GM12878 (cell line): ENCODE measurements at regions not wholly inside any gene's neighbourhood (a gene's known extent, or its start where the extent isn't known, plus 50 kb on each side); places are given as distances from the start of the nearest gene placed in this dataset.

ENCODE experiments used
- ATAC-seq: fragments of 200-7000 bp; cut with Tn5 transposase; 3 replicates; pipeline ENCODE4 v1.9.1; 2020; ENCODE audit warnings: mild to moderate bottlenecking, moderate library complexity
- BruUV-seq: library from RNA; stranded (reverse); fragments of 400-500 nt; replicated peaks from 2 replicates; lab custom pipeline; 2021; lab: Mats Ljungman, UMichigan
- CTCF ChIA-PET: fragments of 300-600 bp; sonication (Branson Sonifier 250); formaldehyde crosslinking; extraction: SDS; loops from one replicate; lab custom pipeline; 2021; ENCODE audit warnings: inconsistent platforms; lab: Yijun Ruan, JAX
- POLR2A ChIA-PET: fragments of 350-600 bp; formaldehyde crosslinking; extraction: SDS; loops from one replicate; lab custom pipeline; 2021; ENCODE audit warnings: inconsistent platforms; lab: Charles Lee
- RAD21 ChIA-PET: fragments of 300-600 bp; sonication (Branson Sonifier 250); formaldehyde crosslinking; loops from one replicate; lab custom pipeline; 2023; ENCODE audit warnings: antibody characterized with exemption; ENCODE audit not compliant: unreplicated experiment; lab: Charles Lee
- SMC1A ChIA-PET: fragments of 300-600 bp; sonication (Branson Sonifier 250); formaldehyde crosslinking; loops from one replicate; lab custom pipeline; 2023; ENCODE audit not compliant: unreplicated experiment, uncharacterized antibody; lab: Charles Lee
- DNase-seq: peaks from one replicate; pipeline ENCODE4 v3.0.0-alpha.2; 2011; ENCODE audit warnings: low read depth, low spot score
- FAIRE-seq: peaks from 3 replicates; lab custom pipeline; 2011; peaks lifted over from hg19 to GRCh38; lab: Jason Lieb, UNC
- H2AFZ ChIP-seq: 2 replicates; pipeline ENCODE4 v1.6.0; 2011; ENCODE audit warnings: low read depth, low read length, control low read depth; ENCODE audit not compliant: control insufficient read depth
- H3K27ac ChIP-seq: 2 replicates; pipeline ENCODE4 v1.5.1; 2011; ENCODE audit warnings: control low read depth; ENCODE audit not compliant: control insufficient read depth, insufficient read depth
- H3K27me3 ChIP-seq, 2 experiments: replicated peaks in 1 of 2; 2 replicates each; pipeline versions ENCODE4 v1.6.0 to v1.6.1; 2011; ENCODE audit warnings: low read length in 1 of 2; ENCODE audit not compliant: control insufficient read depth in 2 of 2, insufficient read depth in 2 of 2
- H3K36me3 ChIP-seq, 2 experiments: 2 replicates each; pipeline ENCODE4 v1.5.1; 2011; ENCODE audit warnings: low read length in 1 of 2; ENCODE audit not compliant: control insufficient read depth in 2 of 2, insufficient read depth in 2 of 2
- H3K4me1 ChIP-seq: 2 replicates; pipeline ENCODE4 v1.6.1; 2011; ENCODE audit warnings: mild to moderate bottlenecking, low read length, moderate library complexity, mixed read lengths; ENCODE audit not compliant: control insufficient read depth, insufficient read depth
- H3K4me2 ChIP-seq: 2 replicates; pipeline ENCODE4 v1.6.0; 2011; ENCODE audit warnings: control low read depth; ENCODE audit not compliant: control insufficient read depth, insufficient read depth
- H3K4me3 ChIP-seq: fragments of 200-600 bp; sonication (generic); 2 replicates; pipeline ENCODE4 v1.5.1; 2016
- H3K79me2 ChIP-seq: 2 replicates; pipeline ENCODE4 v1.6.0; 2011; ENCODE audit warnings: low read length; ENCODE audit not compliant: control insufficient read depth, insufficient read depth
- H3K9ac ChIP-seq: 2 replicates; pipeline ENCODE4 v1.8.0; 2011; ENCODE audit warnings: low read length, control low read depth, mixed read lengths; ENCODE audit not compliant: control insufficient read depth, insufficient read depth
- H3K9me3 ChIP-seq: replicated peaks from 3 replicates; pipeline ENCODE4 v1.5.1; 2011; ENCODE audit warnings: mild to moderate bottlenecking, low read length; ENCODE audit not compliant: control insufficient read depth, insufficient read depth
- H4K20me1 ChIP-seq: 2 replicates; pipeline ENCODE4 v1.6.0; 2011; ENCODE audit not compliant: control insufficient read depth, insufficient read depth
- BCL11A ChIP-seq: IDR thresholded peaks from 2 replicates; pipeline ENCODE4 v1.6.1; 2011; ENCODE audit warnings: low read depth, low read length
- CEBPB ChIP-seq, 2 experiments: fragments of 150-350 bp in 1 of 2; IDR thresholded peaks; 2 replicates each; pipeline ENCODE4 v1.6.1; 2012 to 2014; ENCODE audit warnings: low read depth in 2 of 2, low read length in 2 of 2, borderline replicate concordance in 1 of 2, inconsistent platforms in 1 of 2
- CHD2 ChIP-seq: IDR thresholded peaks from 2 replicates; pipeline ENCODE4 v1.6.1; 2011; ENCODE audit warnings: low read depth, low read length, improper control_type of control experiment, borderline replicate concordance
- FOS ChIP-seq: IDR thresholded peaks from 3 replicates; pipeline ENCODE4 v1.6.1; 2011; ENCODE audit warnings: borderline replicate concordance; ENCODE audit not compliant: insufficient read length; ENCODE audit errors: extremely low read depth
- HDGF ChIP-seq: fragments of 450-650 bp; IDR thresholded peaks from 2 replicates; pipeline ENCODE4 v1.6.1; 2016; ENCODE audit warnings: antibody characterized with exemption
- LARP7 ChIP-seq: fragments of 450-650 bp; IDR thresholded peaks from 2 replicates; pipeline ENCODE4 v1.6.1; 2017; ENCODE audit warnings: mild to moderate bottlenecking
- MTA2 ChIP-seq: fragments of 450-650 bp; IDR thresholded peaks from 2 replicates; pipeline ENCODE4 v1.6.1; 2016; ENCODE audit warnings: low read depth, mild to moderate bottlenecking, moderate library complexity
- MYB ChIP-seq: fragments of 150-350 bp; IDR thresholded peaks from 2 replicates; pipeline ENCODE4 v1.6.1; 2014; ENCODE audit warnings: mild to moderate bottlenecking, low read depth, low read length, borderline replicate concordance
- NBN ChIP-seq: fragments of 450-650 bp; IDR thresholded peaks from 2 replicates; pipeline ENCODE4 v1.6.1; 2016
- PAX8 ChIP-seq: fragments of 450-650 bp; IDR thresholded peaks from 2 replicates; pipeline ENCODE4 v1.6.1; 2017; ENCODE audit warnings: mild to moderate bottlenecking, moderate library complexity
- POLR2A ChIP-seq: IDR thresholded peaks from 2 replicates; pipeline ENCODE4 v1.6.1; 2011; ENCODE audit warnings: low read depth, mild to moderate bottlenecking, low read length
- TBL1XR1 ChIP-seq: IDR thresholded peaks from 2 replicates; pipeline ENCODE4 v1.6.1; 2012; ENCODE audit warnings: low read depth, low read length, improper control_type of control experiment
- YBX1 ChIP-seq: fragments of 450-650 bp; IDR thresholded peaks from 2 replicates; pipeline ENCODE4 v1.6.1; 2016; ENCODE audit warnings: antibody characterized with exemption
- ZNF24 ChIP-seq: fragments of 450-650 bp; IDR thresholded peaks from 2 replicates; pipeline ENCODE4 v1.6.1; 2017; ENCODE audit warnings: antibody characterized with exemption, mild to moderate bottlenecking
- WGBS: methylation state at CpG from one replicate; pipeline ENCODE4 v1.1.6; 2016; ENCODE audit warnings: low lambda C conversion rate; ENCODE audit not compliant: insufficient replicate concordance, insufficient coverage; ENCODE audit errors: missing lambda C conversion rate; 5-methylcytosine and 5-hydroxymethylcytosine counted together
- in situ Hi-C: fragments of 300-500 bp; cut with MboI; formaldehyde crosslinking; loops from 9 replicates; pipeline ENCODE4 v1.14.3; 2018; ENCODE audit warnings: mixed read lengths
- intact Hi-C: fragments of 100-400 bp; cut with micrococcal nuclease; formaldehyde crosslinking; loops from one replicate; pipeline ENCODE4 v1.14.2; 2022; ENCODE audit not compliant: unreplicated experiment
- TF ChIP-seq, protein P1 (sequence below): fragments of 450-650 bp; formaldehyde crosslinking; IDR thresholded peaks from 2 replicates; pipeline ENCODE4 v1.5.0; 2022; ENCODE audit warnings: mild to moderate bottlenecking, missing genetic modification characterization
- TF ChIP-seq, protein P2 (sequence below): IDR thresholded peaks from 2 replicates; pipeline ENCODE4 v1.6.1; 2011; ENCODE audit warnings: mild to moderate bottlenecking, low read depth, low read length, moderate library complexity; ENCODE audit not compliant: insufficient replicate concordance
- TF ChIP-seq, protein P3 (sequence below): fragments of 150-350 bp; IDR thresholded peaks from 2 replicates; pipeline ENCODE4 v1.6.1; 2014; ENCODE audit warnings: mild to moderate bottlenecking, low read depth, low read length

DNA sequence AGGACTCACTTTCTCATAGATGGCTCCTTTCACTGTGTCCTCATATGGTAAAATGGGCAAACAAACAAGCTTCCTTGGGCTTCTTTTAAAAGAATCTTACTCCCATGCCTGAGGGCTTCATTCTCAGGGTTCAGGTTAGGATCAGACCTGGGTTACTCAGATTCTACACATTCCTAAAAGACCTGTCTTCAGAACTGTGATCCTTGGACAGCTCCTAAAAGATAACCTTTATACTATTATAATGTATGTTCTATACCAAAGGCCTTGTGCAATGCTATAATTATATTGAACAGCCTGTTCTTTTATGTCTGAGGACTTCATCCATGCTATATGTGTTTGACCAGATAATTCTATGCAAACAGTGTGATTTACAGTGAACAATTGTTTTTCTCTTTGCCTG lies 264.4 kb upstream of the CDH10 start (continued):
- TF ChIP-seq, protein P1, sequence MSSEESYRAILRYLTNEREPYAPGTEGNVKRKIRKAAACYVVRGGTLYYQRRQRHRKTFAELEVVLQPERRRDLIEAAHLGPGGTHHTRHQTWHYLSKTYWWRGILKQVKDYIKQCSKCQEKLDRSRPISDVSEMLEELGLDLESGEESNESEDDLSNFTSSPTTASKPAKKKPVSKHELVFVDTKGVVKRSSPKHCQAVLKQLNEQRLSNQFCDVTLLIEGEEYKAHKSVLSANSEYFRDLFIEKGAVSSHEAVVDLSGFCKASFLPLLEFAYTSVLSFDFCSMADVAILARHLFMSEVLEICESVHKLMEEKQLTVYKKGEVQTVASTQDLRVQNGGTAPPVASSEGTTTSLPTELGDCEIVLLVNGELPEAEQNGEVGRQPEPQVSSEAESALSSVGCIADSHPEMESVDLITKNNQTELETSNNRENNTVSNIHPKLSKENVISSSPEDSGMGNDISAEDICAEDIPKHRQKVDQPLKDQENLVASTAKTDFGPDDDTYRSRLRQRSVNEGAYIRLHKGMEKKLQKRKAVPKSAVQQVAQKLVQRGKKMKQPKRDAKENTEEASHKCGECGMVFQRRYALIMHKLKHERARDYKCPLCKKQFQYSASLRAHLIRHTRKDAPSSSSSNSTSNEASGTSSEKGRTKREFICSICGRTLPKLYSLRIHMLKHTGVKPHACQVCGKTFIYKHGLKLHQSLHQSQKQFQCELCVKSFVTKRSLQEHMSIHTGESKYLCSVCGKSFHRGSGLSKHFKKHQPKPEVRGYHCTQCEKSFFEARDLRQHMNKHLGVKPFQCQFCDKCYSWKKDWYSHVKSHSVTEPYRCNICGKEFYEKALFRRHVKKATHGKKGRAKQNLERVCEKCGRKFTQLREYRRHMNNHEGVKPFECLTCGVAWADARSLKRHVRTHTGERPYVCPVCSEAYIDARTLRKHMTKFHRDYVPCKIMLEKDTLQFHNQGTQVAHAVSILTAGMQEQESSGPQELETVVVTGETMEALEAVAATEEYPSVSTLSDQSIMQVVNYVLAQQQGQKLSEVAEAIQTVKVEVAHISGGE (CRISPR knock-in tag): no peak
- TF ChIP-seq MYB: no peak
- TF ChIP-seq, all 136 proteins: peak for 0

DNA sequence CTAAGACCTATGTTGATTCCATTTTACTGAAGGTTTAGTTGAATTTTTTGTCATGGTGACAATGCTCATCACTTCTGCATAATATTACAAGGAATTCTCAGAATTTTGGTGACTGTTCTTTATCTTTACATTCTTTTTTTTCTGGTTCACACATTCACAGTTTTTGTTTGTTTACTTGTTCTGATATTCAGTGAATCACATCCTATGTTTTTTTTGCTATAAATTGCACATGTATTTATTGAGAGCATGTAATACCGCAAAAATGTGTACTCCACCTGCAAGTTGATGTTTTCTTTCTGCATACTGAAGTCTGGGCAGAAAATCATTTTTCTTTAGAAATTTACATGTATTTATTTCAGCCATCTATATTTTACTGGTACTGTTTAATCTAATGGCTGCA lies 261.9 kb upstream of the CDH10 start:
- no peak overlapping the region for H2AFZ ChIP-seq
- no peaks in the 10 kb centered on the region for H3K36me3 ChIP-seq
- H3K27ac ChIP-seq: no peak overlapping the region
- no peaks in the 10 kb centered on the region for H3K9me3 ChIP-seq
- DNase-seq (no peak), FAIRE-seq (no peak), ATAC-seq (no peak)
- H4K20me1 ChIP-seq: no peaks in the 10 kb centered on the region
- H3K27me3 ChIP-seq: no peaks in the 10 kb centered on the region
- ChIA-PET SMC1A (no interaction called here), POLR2A (no interaction called here), CTCF (no interaction called here), RAD21 (no interaction called here)
- H3K4me3 ChIP-seq: no peak overlapping the region
- 85% methylated on average over 1 of the region's 1 CpG for WGBS
- intact Hi-C loops (no loop called here), in situ Hi-C loops (no loop called here)
- no peaks in the 10 kb centered on the region for H3K79me2 ChIP-seq
- no peak overlapping the region for H3K9ac ChIP-seq
- H3K4me2 ChIP-seq: no peak overlapping the region
- H3K4me1 ChIP-seq: no peaks in the 10 kb centered on the region
- no TSS peak for BruUV-seq
- no peak for TF ChIP-seq POLR2A
- no peak for TF ChIP-seq FOS
- TF ChIP-seq CHD2: no peak
- TF ChIP-seq YBX1: no peak
- TF ChIP-seq, protein P2, sequence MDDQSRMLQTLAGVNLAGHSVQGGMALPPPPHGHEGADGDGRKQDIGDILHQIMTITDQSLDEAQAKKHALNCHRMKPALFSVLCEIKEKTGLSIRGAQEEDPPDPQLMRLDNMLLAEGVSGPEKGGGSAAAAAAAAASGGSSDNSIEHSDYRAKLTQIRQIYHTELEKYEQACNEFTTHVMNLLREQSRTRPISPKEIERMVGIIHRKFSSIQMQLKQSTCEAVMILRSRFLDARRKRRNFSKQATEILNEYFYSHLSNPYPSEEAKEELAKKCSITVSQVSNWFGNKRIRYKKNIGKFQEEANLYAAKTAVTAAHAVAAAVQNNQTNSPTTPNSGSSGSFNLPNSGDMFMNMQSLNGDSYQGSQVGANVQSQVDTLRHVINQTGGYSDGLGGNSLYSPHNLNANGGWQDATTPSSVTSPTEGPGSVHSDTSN: no peak
- TF ChIP-seq TBL1XR1: no peak
- TF ChIP-seq NBN: no peak
- no peak for TF ChIP-seq HDGF
- TF ChIP-seq PAX8: no peak
- no peak for TF ChIP-seq ZNF24
- TF ChIP-seq MTA2: no peak
- no peak for TF ChIP-seq BCL11A
- TF ChIP-seq LARP7: no peak
- TF ChIP-seq, protein P3, sequence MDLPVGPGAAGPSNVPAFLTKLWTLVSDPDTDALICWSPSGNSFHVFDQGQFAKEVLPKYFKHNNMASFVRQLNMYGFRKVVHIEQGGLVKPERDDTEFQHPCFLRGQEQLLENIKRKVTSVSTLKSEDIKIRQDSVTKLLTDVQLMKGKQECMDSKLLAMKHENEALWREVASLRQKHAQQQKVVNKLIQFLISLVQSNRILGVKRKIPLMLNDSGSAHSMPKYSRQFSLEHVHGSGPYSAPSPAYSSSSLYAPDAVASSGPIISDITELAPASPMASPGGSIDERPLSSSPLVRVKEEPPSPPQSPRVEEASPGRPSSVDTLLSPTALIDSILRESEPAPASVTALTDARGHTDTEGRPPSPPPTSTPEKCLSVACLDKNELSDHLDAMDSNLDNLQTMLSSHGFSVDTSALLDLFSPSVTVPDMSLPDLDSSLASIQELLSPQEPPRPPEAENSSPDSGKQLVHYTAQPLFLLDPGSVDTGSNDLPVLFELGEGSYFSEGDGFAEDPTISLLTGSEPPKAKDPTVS: no peak
- TF ChIP-seq CEBPB (IDR thresholded peaks at IDR 0.05; ENCODE audit: borderline replicate concordance in 1 of 2, low read depth in 2 of 2, low read length in 2 of 2): no peak
